CD14-positive monocyte (primary cell): ENCODE measurements at regions not wholly inside any gene's neighbourhood (a gene's known extent, or its start where the extent isn't known, plus 50 kb on each side); places are given as distances from the start of the nearest gene placed in this dataset.

Source experiments
- DNase-seq, 3 donors: peaks; one replicate each; pipeline ENCODE4 v3.0.0-alpha.2; 2011 to 2022
- H2AFZ ChIP-seq: 2 replicates; pipeline ENCODE4 v1.6.0; 2012; ENCODE audit warnings: mild to moderate bottlenecking, low read depth, low read length, inconsistent platforms; ENCODE audit not compliant: insufficient read depth, poor library complexity, severe bottlenecking
- H3K27ac ChIP-seq, 2 donors: 1 replicate in 1 of 2; 2 replicates in 1 of 2; pipeline ENCODE4 v1.5.1; 2012 to 2013; ENCODE audit warnings: low read length in 2 of 2, control low read depth in 1 of 2, inconsistent platforms in 1 of 2, low read depth in 1 of 2, mild to moderate bottlenecking in 1 of 2
- H3K27me3 ChIP-seq, 2 donors: one replicate each; pipeline versions ENCODE4 v1.6.0 to v1.6.1; 2011 to 2013; ENCODE audit warnings: low read length in 2 of 2; ENCODE audit not compliant: control insufficient read depth in 2 of 2, insufficient read depth in 2 of 2
- H3K36me3 ChIP-seq, 2 donors: replicated peaks in 1 of 2; 1 replicate in 1 of 2; 2 replicates in 1 of 2; pipeline versions ENCODE4 v1.5.1 to v1.6.1; 2012 to 2013; ENCODE audit warnings: low read length in 2 of 2, control low read depth in 1 of 2, inconsistent platforms in 1 of 2, mild to moderate bottlenecking in 1 of 2; ENCODE audit not compliant: insufficient read depth in 2 of 2, control insufficient read depth in 1 of 2
- H3K4me1 ChIP-seq, 2 donors: 1 replicate in 1 of 2; 2 replicates in 1 of 2; pipeline versions ENCODE4 v1.5.1 to v1.6.1; 2012 to 2013; ENCODE audit warnings: low read length in 2 of 2, control low read depth in 1 of 2, inconsistent platforms in 1 of 2, mild to moderate bottlenecking in 1 of 2, moderate library complexity in 1 of 2; ENCODE audit not compliant: insufficient read depth in 2 of 2, control insufficient read depth in 1 of 2
- H3K4me2 ChIP-seq: replicated peaks from 2 replicates; pipeline ENCODE3; 2012; ENCODE audit warnings: low read length, moderate library complexity, mild to moderate bottlenecking; ENCODE audit not compliant: poor library complexity, severe bottlenecking; ENCODE audit errors: extremely low read depth
- H3K4me3 ChIP-seq, 3 experiments: fragments of 200-600 bp in 1 of 3; sonication (generic) in 1 of 3; replicated peaks in 1 of 3; 1 replicate in 2 of 3; 2 replicates in 1 of 3; pipeline ENCODE4 v1.5.1; 2011 to 2013; ENCODE audit warnings: low read length in 3 of 3, mild to moderate bottlenecking in 3 of 3, control low read depth in 2 of 3, low read depth in 2 of 3, inconsistent platforms in 1 of 3, moderate library complexity in 1 of 3
- H3K79me2 ChIP-seq: 2 replicates; pipeline ENCODE4 v1.6.0; 2012; ENCODE audit warnings: mild to moderate bottlenecking, control low read depth, inconsistent platforms, low read length, moderate library complexity; ENCODE audit not compliant: insufficient read depth
- H3K9ac ChIP-seq: 2 replicates; pipeline ENCODE4 v1.6.0; 2017; ENCODE audit warnings: low read length, mild to moderate bottlenecking; ENCODE audit not compliant: insufficient read depth, poor library complexity, severe bottlenecking
- H3K9me3 ChIP-seq, 2 donors: replicated peaks in 1 of 2; 1 replicate in 1 of 2; 2 replicates in 1 of 2; pipeline versions ENCODE4 v1.5.1 to v1.6.1; 2012 to 2013; ENCODE audit warnings: low read length in 2 of 2, control low read depth in 1 of 2; ENCODE audit not compliant: control insufficient read depth in 1 of 2, insufficient read depth in 1 of 2
- H4K20me1 ChIP-seq: 2 replicates; pipeline ENCODE4 v1.6.0; 2012; ENCODE audit warnings: mild to moderate bottlenecking, low read length, control low read depth, moderate library complexity; ENCODE audit not compliant: insufficient read depth
- H3K27ac Mint-ChIP-seq, 7 donors: one replicate each; pipeline ENCODE4 v1.8.0; 2020; ENCODE audit warnings: mild to moderate bottlenecking in 7 of 7, mixed read lengths in 7 of 7, moderate library complexity in 6 of 7, inconsistent platforms in 2 of 7
- H3K27me3 Mint-ChIP-seq, 3 donors: one replicate each; pipeline ENCODE4 v1.8.0; 2021 to 2022; ENCODE audit warnings: low read depth in 3 of 3, mild to moderate bottlenecking in 3 of 3, mixed read lengths in 3 of 3, moderate library complexity in 3 of 3, inconsistent platforms in 1 of 3
- H3K36me3 Mint-ChIP-seq, 2 donors: one replicate each; pipeline ENCODE4 v1.8.0; 2020; ENCODE audit warnings: mixed read lengths in 2 of 2, inconsistent platforms in 1 of 2, mild to moderate bottlenecking in 1 of 2
- H3K4me1 Mint-ChIP-seq: one replicate; pipeline ENCODE4 v1.8.0; 2020; ENCODE audit warnings: mild to moderate bottlenecking, mixed read lengths
- H3K4me3 Mint-ChIP-seq, 2 donors: one replicate each; pipeline ENCODE4 v1.8.0; 2020; ENCODE audit warnings: mild to moderate bottlenecking in 2 of 2, mixed read lengths in 2 of 2, moderate library complexity in 1 of 2
- H3K9me3 Mint-ChIP-seq, 7 donors: one replicate each; pipeline ENCODE4 v1.8.0; 2020 to 2022; ENCODE audit warnings: mixed read lengths in 7 of 7, mild to moderate bottlenecking in 6 of 7, moderate library complexity in 6 of 7, inconsistent platforms in 2 of 7
- WGBS: methylation state at CpG from one replicate; pipeline ENCODE4 v1.1.5; 2013; ENCODE audit warnings: missing lambda C conversion rate; ENCODE audit not compliant: insufficient coverage; 5-methylcytosine and 5-hydroxymethylcytosine counted together
- intact Hi-C, 2 donors: fragments of 100-400 bp; cut with micrococcal nuclease; formaldehyde crosslinking; loops; one replicate each; pipeline versions ENCODE4 v1.15.0 to v1.15.1; 2023
- TF ChIP-seq, protein P1 (sequence below): fragments of 200-600 bp; IDR thresholded peaks from one replicate; pipeline ENCODE4 v1.8.0; 2022; ENCODE audit warnings: antibody characterized with exemption, mild to moderate bottlenecking

GRCh38 chr9:115922444-115922843 is 231.1 kb upstream of the PAPPA start:
- Histone ChIP-seq H3K9ac (no peak overlapping the region), H3K79me2 (no peaks in the 10 kb centered on the region), H3K27ac (no peak overlapping the region), H4K20me1 (no peaks in the 10 kb centered on the region), H3K4me3 (no peak overlapping the region), H2AFZ (no peak overlapping the region), H3K4me1 (no peaks in the 10 kb centered on the region), H3K36me3 (no peaks in the 10 kb centered on the region), H3K9me3 (peaks cover 4 to 6% of the 10 kb centered on the region in 2 donors), H3K4me2 (no peak overlapping the region), H3K27me3 (no peaks in the 10 kb centered on the region)
- Mint-ChIP-seq H3K9me3 (peaks cover 1 to 9% (median 6%) of the 10 kb centered on the region in 7 donors), H3K27me3 (no peaks in the 10 kb centered on the region), H3K27ac (no peak overlapping the region), H3K4me1 (no peaks in the 10 kb centered on the region), H3K4me3 (no peak overlapping the region), H3K36me3 (no peaks in the 10 kb centered on the region)
- DNase-seq: no peak
- TF ChIP-seq, protein P1, sequence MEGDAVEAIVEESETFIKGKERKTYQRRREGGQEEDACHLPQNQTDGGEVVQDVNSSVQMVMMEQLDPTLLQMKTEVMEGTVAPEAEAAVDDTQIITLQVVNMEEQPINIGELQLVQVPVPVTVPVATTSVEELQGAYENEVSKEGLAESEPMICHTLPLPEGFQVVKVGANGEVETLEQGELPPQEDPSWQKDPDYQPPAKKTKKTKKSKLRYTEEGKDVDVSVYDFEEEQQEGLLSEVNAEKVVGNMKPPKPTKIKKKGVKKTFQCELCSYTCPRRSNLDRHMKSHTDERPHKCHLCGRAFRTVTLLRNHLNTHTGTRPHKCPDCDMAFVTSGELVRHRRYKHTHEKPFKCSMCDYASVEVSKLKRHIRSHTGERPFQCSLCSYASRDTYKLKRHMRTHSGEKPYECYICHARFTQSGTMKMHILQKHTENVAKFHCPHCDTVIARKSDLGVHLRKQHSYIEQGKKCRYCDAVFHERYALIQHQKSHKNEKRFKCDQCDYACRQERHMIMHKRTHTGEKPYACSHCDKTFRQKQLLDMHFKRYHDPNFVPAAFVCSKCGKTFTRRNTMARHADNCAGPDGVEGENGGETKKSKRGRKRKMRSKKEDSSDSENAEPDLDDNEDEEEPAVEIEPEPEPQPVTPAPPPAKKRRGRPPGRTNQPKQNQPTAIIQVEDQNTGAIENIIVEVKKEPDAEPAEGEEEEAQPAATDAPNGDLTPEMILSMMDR: no peak
- intact Hi-C loops: no loop called here
- 0% methylated on average over 3 of the region's 3 CpGs for WGBS

DNA sequence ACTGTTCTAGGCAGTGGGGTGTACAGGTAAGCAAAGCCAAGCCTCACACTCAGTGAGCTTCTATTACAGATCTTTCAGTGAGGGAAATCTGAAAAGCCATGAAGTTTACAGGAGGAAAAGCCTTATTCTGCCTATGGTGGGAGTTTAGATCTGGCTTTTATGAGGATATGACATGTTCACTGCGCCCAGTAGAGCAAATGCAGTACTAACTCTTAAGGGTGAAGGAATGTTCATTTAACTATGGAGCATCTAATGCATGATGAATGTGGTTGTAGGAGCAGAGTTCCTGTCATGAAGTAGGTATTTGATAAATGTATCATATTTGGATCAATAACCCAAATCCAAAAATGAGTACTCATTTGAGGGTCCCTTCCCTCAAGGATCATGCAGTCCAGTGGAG is 230.2 kb upstream of the PAPPA start:
- peaks cover 1 to 9% (median 6%) of the 10 kb centered on the region in 7 donors for H3K9me3 Mint-ChIP-seq
- Histone ChIP-seq H3K4me2 (no peak overlapping the region), H4K20me1 (no peaks in the 10 kb centered on the region), H3K4me3 (no peak overlapping the region), H2AFZ (no peak overlapping the region), H3K36me3 (no peaks in the 10 kb centered on the region), H3K4me1 (no peaks in the 10 kb centered on the region), H3K9ac (no peak overlapping the region), H3K9me3 (peaks cover 4 to 6% of the 10 kb centered on the region in 2 donors), H3K79me2 (no peaks in the 10 kb centered on the region), H3K27me3 (no peaks in the 10 kb centered on the region), H3K27ac (no peak overlapping the region)
- no peak overlapping the region for H3K27ac Mint-ChIP-seq
- no peaks in the 10 kb centered on the region for H3K27me3 Mint-ChIP-seq
- TF ChIP-seq, protein P1: no peak
- 100% methylated on average over 1 of the region's 1 CpG for WGBS
- intact Hi-C loops: no loop called here
- no peaks in the 10 kb centered on the region for H3K36me3 Mint-ChIP-seq
- H3K4me3 Mint-ChIP-seq: no peak overlapping the region
- H3K4me1 Mint-ChIP-seq: no peaks in the 10 kb centered on the region
- no peak for DNase-seq
